Breast epithelium (tissue), 3 donors: ENCODE measurements at regions not wholly inside any gene's neighbourhood (a gene's known extent, or its start where the extent isn't known, plus 50 kb on each side); places are given as distances from the start of the nearest gene placed in this dataset.

Source experiments
- POLR2A ChIP-seq: fragments of 450-650 bp; IDR thresholded peaks from one replicate; pipeline ENCODE4 v1.6.1; 2016; ENCODE audit warnings: antibody characterized with exemption, mild to moderate bottlenecking, moderate library complexity
- POLR2AphosphoS5 ChIP-seq, 3 donors: sonication (generic); formaldehyde crosslinking; IDR thresholded peaks; one replicate each; pipeline ENCODE4 v1.6.1; 2017; ENCODE audit warnings: antibody characterized with exemption in 3 of 3
- TF ChIP-seq, protein P1 (sequence below), 3 donors: fragments of 450-650 bp; IDR thresholded peaks; one replicate each; pipeline ENCODE4 v1.5.1; 2016 to 2017; ENCODE audit warnings: antibody characterized with exemption in 3 of 3, mild to moderate bottlenecking in 3 of 3, moderate library complexity in 3 of 3

DNA sequence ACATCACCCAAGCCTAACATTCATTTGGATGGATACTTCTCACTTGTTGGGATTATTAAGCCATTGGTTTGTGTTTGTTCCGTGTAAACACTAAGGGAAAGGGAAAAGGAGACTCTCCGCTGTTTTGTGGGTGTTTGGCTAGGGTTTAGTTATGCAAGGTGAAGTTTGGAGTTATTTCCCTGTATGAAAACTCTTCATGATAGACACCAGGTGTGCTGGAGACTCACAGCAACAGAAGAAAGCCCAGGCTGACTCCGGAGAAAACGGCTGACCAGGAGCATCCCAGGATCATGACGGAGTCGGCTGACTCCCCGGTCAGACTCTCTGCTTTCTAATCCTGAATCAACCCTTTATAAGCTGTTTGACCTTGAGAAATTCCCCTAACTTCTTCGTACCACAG, 94.1 kb upstream of the KLF6 start:
- TF ChIP-seq POLR2A = no peak
- TF ChIP-seq POLR2AphosphoS5 (IDR thresholded peaks at IDR 0.05) = no peak
- TF ChIP-seq, protein P1, sequence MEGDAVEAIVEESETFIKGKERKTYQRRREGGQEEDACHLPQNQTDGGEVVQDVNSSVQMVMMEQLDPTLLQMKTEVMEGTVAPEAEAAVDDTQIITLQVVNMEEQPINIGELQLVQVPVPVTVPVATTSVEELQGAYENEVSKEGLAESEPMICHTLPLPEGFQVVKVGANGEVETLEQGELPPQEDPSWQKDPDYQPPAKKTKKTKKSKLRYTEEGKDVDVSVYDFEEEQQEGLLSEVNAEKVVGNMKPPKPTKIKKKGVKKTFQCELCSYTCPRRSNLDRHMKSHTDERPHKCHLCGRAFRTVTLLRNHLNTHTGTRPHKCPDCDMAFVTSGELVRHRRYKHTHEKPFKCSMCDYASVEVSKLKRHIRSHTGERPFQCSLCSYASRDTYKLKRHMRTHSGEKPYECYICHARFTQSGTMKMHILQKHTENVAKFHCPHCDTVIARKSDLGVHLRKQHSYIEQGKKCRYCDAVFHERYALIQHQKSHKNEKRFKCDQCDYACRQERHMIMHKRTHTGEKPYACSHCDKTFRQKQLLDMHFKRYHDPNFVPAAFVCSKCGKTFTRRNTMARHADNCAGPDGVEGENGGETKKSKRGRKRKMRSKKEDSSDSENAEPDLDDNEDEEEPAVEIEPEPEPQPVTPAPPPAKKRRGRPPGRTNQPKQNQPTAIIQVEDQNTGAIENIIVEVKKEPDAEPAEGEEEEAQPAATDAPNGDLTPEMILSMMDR (IDR thresholded peaks at IDR 0.05) = no peak
